Astrocyte (in vitro differentiated cells and primary cell): ENCODE measurements at regions not wholly inside any gene's neighbourhood (a gene's known extent, or its start where the extent isn't known, plus 50 kb on each side); places are given as distances from the start of the nearest gene placed in this dataset.

Experiments
- DNase-seq: peaks from one replicate; pipeline ENCODE4 v3.0.0-alpha.2; 2010; ENCODE audit warnings: low read depth
- FAIRE-seq: peaks from 2 replicates; lab custom pipeline; 2011; peaks lifted over from hg19 to GRCh38; lab: Jason Lieb, UNC
- H2AFZ ChIP-seq: 2 replicates; pipeline ENCODE4 v1.6.0; 2012; ENCODE audit warnings: low read depth, low read length, inconsistent platforms
- H3K27ac ChIP-seq: 2 replicates; pipeline ENCODE4 v1.5.1; 2011; ENCODE audit warnings: low read depth, low read length, inconsistent platforms
- H3K27me3 ChIP-seq: 2 replicates; pipeline ENCODE4 v1.6.0; 2011; ENCODE audit warnings: low read length, inconsistent platforms; ENCODE audit not compliant: insufficient read depth
- H3K36me3 ChIP-seq: 2 replicates; pipeline ENCODE4 v1.5.1; 2011; ENCODE audit warnings: low read length, inconsistent platforms; ENCODE audit not compliant: insufficient read depth
- H3K4me1 ChIP-seq: 2 replicates; pipeline ENCODE4 v1.5.1; 2011; ENCODE audit warnings: low read length, inconsistent platforms; ENCODE audit not compliant: insufficient read depth
- H3K4me2 ChIP-seq: 2 replicates; pipeline ENCODE4 v1.6.0; 2012; ENCODE audit warnings: low read length, inconsistent platforms
- H3K4me3 ChIP-seq: 2 replicates; pipeline ENCODE4 v1.5.1; 2011; ENCODE audit warnings: low read depth, mild to moderate bottlenecking, low read length, inconsistent platforms; ENCODE audit not compliant: insufficient read depth
- H3K79me2 ChIP-seq: 2 replicates; pipeline ENCODE4 v1.6.0; 2012; ENCODE audit warnings: mild to moderate bottlenecking, low read length, inconsistent platforms; ENCODE audit not compliant: insufficient read depth
- H3K9ac ChIP-seq: 2 replicates; pipeline ENCODE4 v1.6.0; 2012; ENCODE audit warnings: mild to moderate bottlenecking, low read length, inconsistent platforms
- H3K9me3 ChIP-seq: 2 replicates; pipeline ENCODE4 v1.5.1; 2012; ENCODE audit warnings: low read depth, mild to moderate bottlenecking, low read length, inconsistent platforms; ENCODE audit not compliant: insufficient read depth
- H4K20me1 ChIP-seq: 2 replicates; pipeline ENCODE4 v1.6.0; 2012; ENCODE audit warnings: low read length, inconsistent platforms; ENCODE audit not compliant: insufficient read depth
- H3K27ac Mint-ChIP-seq: one replicate; pipeline ENCODE4 v1.8.0; 2021; ENCODE audit warnings: mild to moderate bottlenecking, mixed read lengths; ENCODE audit not compliant: unreplicated experiment
- H3K27me3 Mint-ChIP-seq: one replicate; pipeline ENCODE4 v1.8.0; 2021; ENCODE audit warnings: low read depth, mixed read lengths; ENCODE audit not compliant: unreplicated experiment
- H3K36me3 Mint-ChIP-seq: one replicate; pipeline ENCODE4 v1.8.0; 2021; ENCODE audit warnings: low read depth, mixed read lengths; ENCODE audit not compliant: unreplicated experiment
- H3K4me1 Mint-ChIP-seq: one replicate; pipeline ENCODE4 v1.8.0; 2021; ENCODE audit warnings: low read depth, mixed read lengths; ENCODE audit not compliant: unreplicated experiment
- H3K4me3 Mint-ChIP-seq: one replicate; pipeline ENCODE4 v1.8.0; 2021; ENCODE audit warnings: mild to moderate bottlenecking, moderate library complexity, mixed read lengths; ENCODE audit not compliant: unreplicated experiment
- H3K9me3 Mint-ChIP-seq: one replicate; pipeline ENCODE4 v1.8.0; 2021; ENCODE audit warnings: mild to moderate bottlenecking, mixed read lengths; ENCODE audit not compliant: unreplicated experiment
- CTCF ChIP-seq: IDR thresholded peaks from 2 replicates; pipeline ENCODE4 v1.5.1; 2011; ENCODE audit warnings: low read depth, mild to moderate bottlenecking, inconsistent platforms, low read length, moderate library complexity; ENCODE audit not compliant: insufficient read depth
- EZH2 ChIP-seq: IDR thresholded peaks from 2 replicates; pipeline ENCODE4 v1.6.1; 2012; ENCODE audit warnings: mild to moderate bottlenecking, low read length, inconsistent platforms; ENCODE audit not compliant: insufficient read depth

- H4K20me1 ChIP-seq = no peaks in the 10 kb centered on the region
- peaks cover 6% of the 10 kb centered on the region for H3K9me3 Mint-ChIP-seq
- H3K27me3 ChIP-seq = no peaks in the 10 kb centered on the region
- FAIRE-seq (no peak), DNase-seq (no peak)
- no peak for TF ChIP-seq EZH2
- H3K36me3 Mint-ChIP-seq = no peaks in the 10 kb centered on the region
- peaks cover 2% of the 10 kb centered on the region for H3K4me1 Mint-ChIP-seq
- no peaks in the 10 kb centered on the region for H3K4me1 ChIP-seq
- no peak overlapping the region for H3K9ac ChIP-seq
- H3K27ac Mint-ChIP-seq = no peak overlapping the region
- H3K4me3 Mint-ChIP-seq = no peak overlapping the region
- no peaks in the 10 kb centered on the region for H3K79me2 ChIP-seq
- no peak overlapping the region for H3K4me3 ChIP-seq
- no peaks in the 10 kb centered on the region for H3K27me3 Mint-ChIP-seq
- H3K4me2 ChIP-seq = no peak overlapping the region
- no peak overlapping the region for H3K27ac ChIP-seq
- no peaks in the 10 kb centered on the region for H3K9me3 ChIP-seq
- H2AFZ ChIP-seq = no peak overlapping the region
- no peaks in the 10 kb centered on the region for H3K36me3 ChIP-seq
These were observed 394.5 kb upstream of the CHAC2 start for GRCh38 chr2:53373126-53373525.

- no peak overlapping the region for H3K27ac ChIP-seq
- H3K36me3 ChIP-seq = no peaks in the 10 kb centered on the region
- no peaks in the 10 kb centered on the region for H4K20me1 ChIP-seq
- H3K9me3 Mint-ChIP-seq = no peaks in the 10 kb centered on the region
- H3K4me3 Mint-ChIP-seq = no peak overlapping the region
- H3K9me3 ChIP-seq = no peaks in the 10 kb centered on the region
- H3K27ac Mint-ChIP-seq = no peak overlapping the region
- no peak overlapping the region for H3K4me2 ChIP-seq
- no peaks in the 10 kb centered on the region for H3K27me3 ChIP-seq
- no peaks in the 10 kb centered on the region for H3K79me2 ChIP-seq
- no peaks in the 10 kb centered on the region for H3K36me3 Mint-ChIP-seq
- no peak for TF ChIP-seq EZH2
- TF ChIP-seq CTCF = no peak
- H3K4me1 ChIP-seq = no peaks in the 10 kb centered on the region
- no peaks in the 10 kb centered on the region for H3K4me1 Mint-ChIP-seq
- no peak for FAIRE-seq
- no peaks in the 10 kb centered on the region for H3K27me3 Mint-ChIP-seq
- H3K4me3 ChIP-seq = no peak overlapping the region
- no peak overlapping the region for H3K9ac ChIP-seq
- H2AFZ ChIP-seq = no peak overlapping the region
- no peak for DNase-seq
These were observed 401.1 kb upstream of the CHAC2 start for GRCh38 chr2:53366543-53366942.

- no peaks in the 10 kb centered on the region for H3K9me3 ChIP-seq
- H3K9ac ChIP-seq = no peak overlapping the region
- no peaks in the 10 kb centered on the region for H3K27me3 Mint-ChIP-seq
- H3K4me1 ChIP-seq = no peaks in the 10 kb centered on the region
- no peaks in the 10 kb centered on the region for H4K20me1 ChIP-seq
- H3K79me2 ChIP-seq = no peaks in the 10 kb centered on the region
- H3K36me3 ChIP-seq = no peaks in the 10 kb centered on the region
- H2AFZ ChIP-seq = no peak overlapping the region
- FAIRE-seq (no peak), DNase-seq (no peak)
- no peaks in the 10 kb centered on the region for H3K36me3 Mint-ChIP-seq
- H3K27ac ChIP-seq = no peak overlapping the region
- no peaks in the 10 kb centered on the region for H3K9me3 Mint-ChIP-seq
- no peak overlapping the region for H3K4me3 Mint-ChIP-seq
- TF ChIP-seq EZH2 (no peak), CTCF (no peak)
- H3K4me2 ChIP-seq = no peak overlapping the region
- H3K4me3 ChIP-seq = no peak overlapping the region
- H3K27me3 ChIP-seq = no peaks in the 10 kb centered on the region
- H3K4me1 Mint-ChIP-seq = no peaks in the 10 kb centered on the region
- H3K27ac Mint-ChIP-seq = no peak overlapping the region
These were observed 404.7 kb upstream of the CHAC2 start for GRCh38 chr2:53362934-53363333.
